H9 (cell line): ENCODE measurements at regions not wholly inside any gene's neighbourhood (a gene's known extent, or its start where the extent isn't known, plus 50 kb on each side); places are given as distances from the start of the nearest gene placed in this dataset.

Experiments used
- DNase-seq: peaks from one replicate; pipeline ENCODE4 v3.0.0-alpha.2; 2017
- H2AFZ ChIP-seq: one replicate; pipeline ENCODE4 v1.6.1; 2013; ENCODE audit warnings: mild to moderate bottlenecking, low read length, control low read depth, moderate library complexity
- H2AK5ac ChIP-seq: 2 replicates; pipeline ENCODE4 v1.6.1; 2013; ENCODE audit warnings: low read length, control low read depth, mixed read lengths; ENCODE audit not compliant: insufficient read length
- H2BK120ac ChIP-seq: one replicate; pipeline ENCODE4 v1.6.1; 2013; ENCODE audit warnings: low read depth, mild to moderate bottlenecking, low read length, control low read depth, inconsistent platforms; ENCODE audit not compliant: poor library complexity, severe bottlenecking
- H2BK12ac ChIP-seq: 2 replicates; pipeline ENCODE4 v1.6.1; 2013; ENCODE audit warnings: low read length, control low read depth, mixed read lengths, low read depth; ENCODE audit not compliant: insufficient read length
- H2BK15ac ChIP-seq: 2 replicates; pipeline ENCODE4 v1.6.1; 2013; ENCODE audit warnings: low read depth, low read length, control low read depth
- H2BK20ac ChIP-seq: one replicate; pipeline ENCODE4 v1.6.1; 2013; ENCODE audit warnings: low read depth, mild to moderate bottlenecking, low read length, control low read depth, inconsistent platforms; ENCODE audit not compliant: poor library complexity, severe bottlenecking
- H2BK5ac ChIP-seq: 2 replicates; pipeline ENCODE4 v1.6.1; 2013; ENCODE audit warnings: low read length, control low read depth, mixed read lengths; ENCODE audit not compliant: insufficient read length
- H3K14ac ChIP-seq: 2 replicates; pipeline ENCODE4 v1.6.1; 2013; ENCODE audit warnings: low read length, control low read depth; ENCODE audit not compliant: insufficient read depth
- H3K18ac ChIP-seq: 2 replicates; pipeline ENCODE4 v1.6.1; 2013; ENCODE audit warnings: low read depth, mild to moderate bottlenecking, mixed read lengths, low read length, control low read depth; ENCODE audit not compliant: insufficient read length
- H3K23ac ChIP-seq: 2 replicates; pipeline ENCODE4 v1.6.1; 2013; ENCODE audit warnings: low read length, control low read depth, mixed read lengths, low read depth; ENCODE audit not compliant: insufficient read length
- H3K23me2 ChIP-seq: 2 replicates; pipeline ENCODE4 v1.6.1; 2013; ENCODE audit warnings: low read depth, mild to moderate bottlenecking, mixed read lengths, low read length, control low read depth; ENCODE audit not compliant: insufficient read length, poor library complexity, severe bottlenecking
- H3K27ac ChIP-seq: 2 replicates; pipeline ENCODE4 v1.5.1; 2013; ENCODE audit warnings: low read length, control low read depth, mixed read lengths, low read depth; ENCODE audit not compliant: insufficient read length
- H3K27me3 ChIP-seq: 2 replicates; pipeline ENCODE4 v1.6.1; 2013; ENCODE audit warnings: low read length, control low read depth, inconsistent platforms; ENCODE audit not compliant: insufficient read depth
- H3K4ac ChIP-seq: 2 replicates; pipeline ENCODE4 v1.6.1; 2013; ENCODE audit warnings: low read depth, mild to moderate bottlenecking, control low read depth, inconsistent platforms, low read length, moderate library complexity
- H3K4me1 ChIP-seq: 2 replicates; pipeline ENCODE4 v1.6.1; 2013; ENCODE audit warnings: low read length, control low read depth, inconsistent platforms; ENCODE audit not compliant: insufficient read depth
- H3K4me2 ChIP-seq: 2 replicates; pipeline ENCODE4 v1.6.1; 2013; ENCODE audit warnings: low read length, control low read depth, mixed read lengths; ENCODE audit not compliant: insufficient read length, insufficient read depth
- H3K56ac ChIP-seq: 2 replicates; pipeline ENCODE4 v1.6.1; 2013; ENCODE audit warnings: low read depth, mild to moderate bottlenecking, mixed read lengths, low read length, control low read depth; ENCODE audit not compliant: insufficient read length
- H3K79me1 ChIP-seq: 2 replicates; pipeline ENCODE4 v1.6.1; 2013; ENCODE audit warnings: low read depth, mild to moderate bottlenecking, moderate library complexity, low read length, control low read depth, inconsistent platforms; ENCODE audit not compliant: insufficient read depth, poor library complexity, severe bottlenecking
- H3K79me2 ChIP-seq: 2 replicates; pipeline ENCODE4 v1.6.1; 2013; ENCODE audit warnings: low read length, control low read depth, inconsistent platforms; ENCODE audit not compliant: insufficient read depth
- H3K9ac ChIP-seq: 2 replicates; pipeline ENCODE4 v1.6.1; 2013; ENCODE audit warnings: low read length, control low read depth, mixed read lengths; ENCODE audit not compliant: insufficient read length; ENCODE audit errors: extremely low read depth
- H3K9me3 ChIP-seq: one replicate; pipeline ENCODE4 v1.6.1; 2013; ENCODE audit warnings: low read depth, low read length, inconsistent platforms; ENCODE audit not compliant: control insufficient read depth
- H3T11ph ChIP-seq: one replicate; pipeline ENCODE4 v1.6.1; 2013; ENCODE audit warnings: mild to moderate bottlenecking, low read length, control low read depth, inconsistent platforms
- H4K20me1 ChIP-seq: one replicate; pipeline ENCODE4 v1.6.1; 2013; ENCODE audit not compliant: control insufficient read depth, insufficient read length, insufficient read depth
- H4K5ac ChIP-seq: 2 replicates; pipeline ENCODE4 v1.6.1; 2013; ENCODE audit warnings: low read depth, mild to moderate bottlenecking, mixed read lengths, low read length, control low read depth; ENCODE audit not compliant: insufficient read length
- H4K8ac ChIP-seq: replicated peaks from 2 replicates; pipeline ENCODE4 v1.6.1; 2013; ENCODE audit warnings: low read length, control low read depth, mixed read lengths, low read depth; ENCODE audit not compliant: insufficient read length
- H4K91ac ChIP-seq: 2 replicates; pipeline ENCODE4 v1.6.1; 2013; ENCODE audit warnings: low read depth, mild to moderate bottlenecking, moderate library complexity, mixed read lengths, low read length, control low read depth; ENCODE audit not compliant: insufficient read length
- H3K27ac Mint-ChIP-seq, 3 experiments: 2 replicates in 2 of 3; 3 replicates in 1 of 3; pipeline ENCODE4 v1.8.0; 2020 to 2021; ENCODE audit warnings: mixed read lengths in 3 of 3, mild to moderate bottlenecking in 1 of 3, moderate library complexity in 1 of 3
- H3K27me3 Mint-ChIP-seq: 2 replicates; pipeline ENCODE4 v1.8.0; 2021; ENCODE audit warnings: low read depth, mild to moderate bottlenecking, moderate library complexity, mixed read lengths
- H3K36me3 Mint-ChIP-seq, 3 experiments: 2 replicates in 2 of 3; 3 replicates in 1 of 3; pipeline ENCODE4 v1.8.0; 2020 to 2021; ENCODE audit warnings: low read depth in 3 of 3, mixed read lengths in 3 of 3; ENCODE audit not compliant: insufficient read depth in 1 of 3
- H3K4me1 Mint-ChIP-seq, 2 experiments: 2 replicates each; pipeline ENCODE4 v1.8.0; 2020; ENCODE audit warnings: mixed read lengths in 2 of 2
- H3K4me3 Mint-ChIP-seq, 2 experiments: 2 replicates in 1 of 2; 3 replicates in 1 of 2; pipeline ENCODE4 v1.8.0; 2020 to 2021; ENCODE audit warnings: mild to moderate bottlenecking in 2 of 2, mixed read lengths in 2 of 2, moderate library complexity in 1 of 2
- H3K9me3 Mint-ChIP-seq, 2 experiments: 2 replicates in 1 of 2; 3 replicates in 1 of 2; pipeline ENCODE4 v1.8.0; 2020; ENCODE audit warnings: mild to moderate bottlenecking in 2 of 2, mixed read lengths in 2 of 2, moderate library complexity in 1 of 2
- WGBS: extraction: QIAGEN DNeasy Blood & Tissue Kit; methylation state at CpG from one replicate; pipeline ENCODE4 v1.1.7; 2013; ENCODE audit warnings: missing lambda C conversion rate, low lambda C conversion rate, mixed read lengths; ENCODE audit not compliant: insufficient read length; ENCODE audit errors: extremely low coverage; 5-methylcytosine and 5-hydroxymethylcytosine counted together
- TF ChIP-seq, protein P1 (sequence below): fragments of 200-600 bp; sonication (generic); conservative IDR thresholded peaks from 3 replicates; pipeline ENCODE4 v1.8.0; 2021; ENCODE audit warnings: antibody characterized with exemption, mild to moderate bottlenecking

DNA sequence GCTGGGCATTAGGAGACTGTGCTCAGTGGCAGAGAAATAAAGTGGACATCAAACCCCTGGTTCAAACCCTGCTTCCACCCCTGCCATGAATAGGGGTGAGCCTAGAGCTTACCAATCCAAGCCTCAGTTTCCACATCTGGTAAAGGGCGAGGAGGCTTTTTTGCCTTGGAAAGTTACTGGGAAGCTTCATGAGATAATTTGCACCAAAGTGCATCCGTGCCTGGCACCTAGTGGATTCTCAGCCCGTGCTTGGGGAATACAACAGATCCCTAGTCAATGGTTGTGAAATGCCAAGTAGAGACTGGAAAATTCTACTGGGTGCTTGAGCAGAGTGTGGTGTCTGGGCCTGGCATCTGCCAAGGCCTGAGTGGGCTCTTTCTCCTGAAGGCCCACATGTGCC lies 158.7 kb upstream of the ZMIZ1 start:
- DNase-seq, result no peak
- H3K79me1 ChIP-seq, result no peaks in the 10 kb centered on the region
- no peak overlapping the region for H3K14ac ChIP-seq
- H3K4me1 Mint-ChIP-seq, result peaks cover 44 to 46% of the 10 kb centered on the region in 2 experiments
- H3K36me3 Mint-ChIP-seq, result no peaks in the 10 kb centered on the region; a peak in 1 of 7 replicates
- no peaks in the 10 kb centered on the region for H3K79me2 ChIP-seq
- peaks cover 2% of the 10 kb centered on the region for H4K20me1 ChIP-seq
- H4K91ac ChIP-seq, result no peak overlapping the region
- no peak overlapping the region for H3K23ac ChIP-seq
- H2BK12ac ChIP-seq, result no peak overlapping the region
- no peak overlapping the region; a peak in 1 of 5 replicates for H3K4me3 Mint-ChIP-seq
- no peak overlapping the region for H3K4ac ChIP-seq
- no peaks in the 10 kb centered on the region; the same call in 1 of the 2 replicates for H3K27me3 ChIP-seq
- no peak overlapping the region for H3K56ac ChIP-seq
- TF ChIP-seq, protein P1, sequence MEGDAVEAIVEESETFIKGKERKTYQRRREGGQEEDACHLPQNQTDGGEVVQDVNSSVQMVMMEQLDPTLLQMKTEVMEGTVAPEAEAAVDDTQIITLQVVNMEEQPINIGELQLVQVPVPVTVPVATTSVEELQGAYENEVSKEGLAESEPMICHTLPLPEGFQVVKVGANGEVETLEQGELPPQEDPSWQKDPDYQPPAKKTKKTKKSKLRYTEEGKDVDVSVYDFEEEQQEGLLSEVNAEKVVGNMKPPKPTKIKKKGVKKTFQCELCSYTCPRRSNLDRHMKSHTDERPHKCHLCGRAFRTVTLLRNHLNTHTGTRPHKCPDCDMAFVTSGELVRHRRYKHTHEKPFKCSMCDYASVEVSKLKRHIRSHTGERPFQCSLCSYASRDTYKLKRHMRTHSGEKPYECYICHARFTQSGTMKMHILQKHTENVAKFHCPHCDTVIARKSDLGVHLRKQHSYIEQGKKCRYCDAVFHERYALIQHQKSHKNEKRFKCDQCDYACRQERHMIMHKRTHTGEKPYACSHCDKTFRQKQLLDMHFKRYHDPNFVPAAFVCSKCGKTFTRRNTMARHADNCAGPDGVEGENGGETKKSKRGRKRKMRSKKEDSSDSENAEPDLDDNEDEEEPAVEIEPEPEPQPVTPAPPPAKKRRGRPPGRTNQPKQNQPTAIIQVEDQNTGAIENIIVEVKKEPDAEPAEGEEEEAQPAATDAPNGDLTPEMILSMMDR, result no peak
- H2BK20ac ChIP-seq, result no peak overlapping the region
- peaks cover 10% of the 10 kb centered on the region; the same call in 1 of the 2 replicates for H3K4me1 ChIP-seq
- H3K4me2 ChIP-seq, result no peak overlapping the region
- no peaks in the 10 kb centered on the region for H3K23me2 ChIP-seq
- H3K27me3 Mint-ChIP-seq, result peaks cover 35% of the 10 kb centered on the region
- no peaks in the 10 kb centered on the region for H3K9me3 ChIP-seq
- no peak overlapping the region for H3K27ac Mint-ChIP-seq
- no peak overlapping the region for H3K9ac ChIP-seq
- peaks cover 0 to 2% of the 10 kb centered on the region in 2 experiments; a peak in 2 of 5 replicates for H3K9me3 Mint-ChIP-seq
- H3T11ph ChIP-seq, result no peak overlapping the region
- no peak overlapping the region for H3K18ac ChIP-seq
- WGBS, result no CpG with 5 or more reads among the region's 3 CpGs
- no peak overlapping the region for H2BK120ac ChIP-seq
- no peak overlapping the region for H2BK15ac ChIP-seq
- H4K5ac ChIP-seq, result no peak overlapping the region
- H2AK5ac ChIP-seq, result no peak overlapping the region
- H2AFZ ChIP-seq, result no peak overlapping the region
- H3K27ac ChIP-seq, result no peak overlapping the region
- H4K8ac ChIP-seq, result no peak overlapping the region
- no peak overlapping the region for H2BK5ac ChIP-seq
